ENCODE measurements at regions not wholly inside any gene's neighbourhood (a gene's known extent, or its start where the extent isn't known, plus 50 kb on each side); places are given as distances from the start of the nearest gene placed in this dataset.

GRCh38 chr1:17907999-17908398, 152.9 kb downstream of the ACTL8 start:
- no peak overlapping the region for H3K4me3 ChIP-seq (ENCODE audit: low read depth, low read length)
- no peaks in the 10 kb centered on the region for H3K36me3 ChIP-seq
- no peaks in the 10 kb centered on the region for H3K27me3 ChIP-seq (ENCODE audit: insufficient read depth, low read depth, severe bottlenecking)
- H3K27ac ChIP-seq: no peak overlapping the region
- H3K9me3 ChIP-seq (ENCODE audit: severe bottlenecking): peaks cover 4% of the 10 kb centered on the region
- DNase-seq: no peak
- no peak for TF ChIP-seq CTCF (IDR thresholded peaks at IDR 0.05; ENCODE audit: low read depth, low read length)

- TF ChIP-seq CTCF (IDR thresholded peaks at IDR 0.05; ENCODE audit: low read depth, low read length): no peak
- no peak overlapping the region for H3K4me3 ChIP-seq (ENCODE audit: low read depth, low read length)
- H3K9me3 ChIP-seq (ENCODE audit: severe bottlenecking): peaks cover 4% of the 10 kb centered on the region
- no peaks in the 10 kb centered on the region for H3K36me3 ChIP-seq
- DNase-seq: no peak
- no peak overlapping the region for H3K27ac ChIP-seq
- no peaks in the 10 kb centered on the region for H3K27me3 ChIP-seq (ENCODE audit: insufficient read depth, low read depth, severe bottlenecking)
Measured at GRCh38 chr1:17908945-17909344, 153.8 kb downstream of the ACTL8 start.

GRCh38 chr1:17909634-17910033, 154.5 kb downstream of the ACTL8 start:
- TF ChIP-seq CTCF (IDR thresholded peaks at IDR 0.05; ENCODE audit: low read depth, low read length): peak; percentile 65
- no peak overlapping the region for H3K27ac ChIP-seq
- no peak overlapping the region for H3K4me3 ChIP-seq (ENCODE audit: low read depth, low read length)
- no peaks in the 10 kb centered on the region for H3K27me3 ChIP-seq (ENCODE audit: insufficient read depth, low read depth, severe bottlenecking)
- H3K9me3 ChIP-seq (ENCODE audit: severe bottlenecking): peaks cover under 1% of the 10 kb centered on the region
- H3K36me3 ChIP-seq: no peaks in the 10 kb centered on the region
- DNase-seq: peak; percentile 67

- no peak for TF ChIP-seq CTCF (IDR thresholded peaks at IDR 0.05; ENCODE audit: low read depth, low read length)
Measured at GRCh38 chr1:17911791-17912190, 156.7 kb downstream of the ACTL8 start.

GRCh38 chr1:17912491-17912890, 157.4 kb downstream of the ACTL8 start:
- H3K4me3 ChIP-seq (ENCODE audit: low read depth, low read length): no peak overlapping the region
- DNase-seq: no peak
- no peaks in the 10 kb centered on the region for H3K9me3 ChIP-seq (ENCODE audit: severe bottlenecking)
- H3K27ac ChIP-seq: no peak overlapping the region
- no peak for TF ChIP-seq CTCF (IDR thresholded peaks at IDR 0.05; ENCODE audit: low read depth, low read length)
- H3K27me3 ChIP-seq (ENCODE audit: insufficient read depth, low read depth, severe bottlenecking): no peaks in the 10 kb centered on the region
- H3K36me3 ChIP-seq: no peaks in the 10 kb centered on the region

More at GRCh38 chr1:17911791-17912190, 156.7 kb downstream of the ACTL8 start:
- Histone ChIP-seq H3K27me3 (ENCODE audit: insufficient read depth, low read depth, severe bottlenecking) (no peaks in the 10 kb centered on the region), H3K36me3 (no peaks in the 10 kb centered on the region), H3K9me3 (ENCODE audit: severe bottlenecking) (no peaks in the 10 kb centered on the region), H3K4me3 (ENCODE audit: low read depth, low read length) (no peak overlapping the region), H3K27ac (no peak overlapping the region)
- DNase-seq: no peak

GRCh38 chr1:17913326-17914115, 158.4 kb downstream of the ACTL8 start:
- Histone ChIP-seq H3K9me3 (ENCODE audit: severe bottlenecking) (no peaks in the 10 kb centered on the region), H3K4me3 (ENCODE audit: low read depth, low read length) (no peak overlapping the region), H3K36me3 (no peaks in the 10 kb centered on the region), H3K27me3 (ENCODE audit: insufficient read depth, low read depth, severe bottlenecking) (no peaks in the 10 kb centered on the region), H3K27ac (no peak overlapping the region)
- no peak for TF ChIP-seq CTCF (IDR thresholded peaks at IDR 0.05; ENCODE audit: low read depth, low read length)
- DNase-seq: no peak
